ENCODE measurements at regions not wholly inside any gene's neighbourhood (a gene's known extent, or its start where the extent isn't known, plus 50 kb on each side); places are given as distances from the start of the nearest gene placed in this dataset.

DNA sequence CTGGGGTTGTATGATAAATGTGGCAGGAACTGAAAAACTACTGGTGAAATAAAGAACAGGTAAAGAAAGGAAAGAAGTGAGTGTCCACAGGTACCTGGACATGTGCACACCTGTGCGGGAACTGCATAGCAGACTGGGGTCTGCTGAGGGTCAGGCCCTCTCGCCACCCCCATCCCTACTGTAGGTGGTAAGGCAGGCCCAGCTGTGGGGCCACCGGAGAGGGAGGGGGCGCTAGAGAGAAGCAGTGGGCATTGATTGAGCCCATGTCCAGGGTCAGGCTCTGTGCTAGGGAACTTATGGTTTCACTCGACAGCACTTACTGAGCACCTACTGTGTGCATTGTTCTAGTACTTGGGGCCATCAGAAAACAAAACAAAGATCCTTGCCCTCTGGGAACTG, 400.5 kb downstream of the MATN1 start:
- no peaks in the 10 kb centered on the region for H3K79me2 ChIP-seq (ENCODE audit: control insufficient read depth, insufficient read depth, low read length)
- no peaks in the 10 kb centered on the region for H3K4me1 ChIP-seq (ENCODE audit: control insufficient read depth, insufficient read depth, low read length)
- no peaks in the 10 kb centered on the region for H3K9me3 ChIP-seq (replicated peaks; ENCODE audit: control insufficient read depth, insufficient read depth, low read length)
- H4K20me1 ChIP-seq (ENCODE audit: control insufficient read depth, insufficient read depth): no peaks in the 10 kb centered on the region
- POLR2A ChIA-PET: no interaction called here
- TF ChIP-seq ASH2L (IDR thresholded peaks at IDR 0.05; ENCODE audit: borderline replicate concordance, low read depth) (no peak), CEBPB (IDR thresholded peaks at IDR 0.05; ENCODE audit: borderline replicate concordance in 1 of 2, low read depth in 2 of 2, low read length in 2 of 2) (no peak), SRF (IDR thresholded peaks at IDR 0.05; ENCODE audit: low read depth in 2 of 2, low read length in 2 of 2) (no peak), HDAC6 (IDR thresholded peaks at IDR 0.05; ENCODE audit: unreplicated experiment) (no peak), NBN (IDR thresholded peaks at IDR 0.05) (no peak), JUNB (IDR thresholded peaks at IDR 0.05) (no peak), ZBTB40 (IDR thresholded peaks at IDR 0.05; ENCODE audit: borderline replicate concordance) (no peak), REST (IDR thresholded peaks at IDR 0.05; ENCODE audit: low read depth, low read length) (no peak), ZNF207 (IDR thresholded peaks at IDR 0.05; ENCODE audit: borderline replicate concordance) (no peak), RUNX3 (IDR thresholded peaks at IDR 0.05; ENCODE audit: low read length) (no peak), KLF5 (IDR thresholded peaks at IDR 0.05; ENCODE audit: partially characterized antibody) (no peak), HDGF (IDR thresholded peaks at IDR 0.05) (no peak), BACH1 (IDR thresholded peaks at IDR 0.05; ENCODE audit: borderline replicate concordance) (no peak)
- WGBS (ENCODE audit: insufficient coverage, insufficient replicate concordance, low lambda C conversion rate, missing lambda C conversion rate): 6% methylated on average over 5 of the region's 5 CpGs
- no peaks in the 10 kb centered on the region for H3K36me3 ChIP-seq (ENCODE audit: control insufficient read depth in 2 of 2, insufficient read depth in 2 of 2, low read length in 1 of 2)
- no peak overlapping the region for H2AFZ ChIP-seq (ENCODE audit: control insufficient read depth, low read depth, low read length)
- no peak overlapping the region for H3K9ac ChIP-seq (ENCODE audit: control insufficient read depth, insufficient read depth, low read length)
- DNase-seq (ENCODE audit: low read depth, low spot score) (no peak), ATAC-seq (no peak), FAIRE-seq (no peak)
- BruUV-seq (replicated peaks): no TSS peak
- H3K27ac ChIP-seq (ENCODE audit: control insufficient read depth, insufficient read depth): no peak overlapping the region
- in situ Hi-C loops (cut with MboI): no loop called here
- H3K4me3 ChIP-seq: no peak overlapping the region
- SMC1A ChIA-PET (ENCODE audit: uncharacterized antibody, unreplicated experiment): no interaction called here
- H3K27me3 ChIP-seq (replicated peaks in 1 of 2; ENCODE audit: control insufficient read depth in 2 of 2, insufficient read depth in 2 of 2, low read length in 1 of 2): peaks cover 0 to 1% of the 10 kb centered on the region in 2 experiments; a peak in 2 of 4 replicates
- no peak overlapping the region for H3K4me2 ChIP-seq (ENCODE audit: control insufficient read depth, insufficient read depth)
- CTCF ChIA-PET: no interaction called here
- RAD21 ChIA-PET (ENCODE audit: unreplicated experiment): no interaction called here
- intact Hi-C loops (cut with micrococcal nuclease; ENCODE audit: unreplicated experiment): no loop called here
